Liver (tissue), 8 donors: ENCODE measurements at regions not wholly inside any gene's neighbourhood (a gene's known extent, or its start where the extent isn't known, plus 50 kb on each side); places are given as distances from the start of the nearest gene placed in this dataset.

Experiments used
- DNase-seq: peaks from one replicate; pipeline ENCODE4 v3.0.0-alpha.2; 2017; ENCODE audit warnings: low spot score
- H3K27ac ChIP-seq, 2 donors: one replicate each; pipeline ENCODE4 v1.7.0; 2013; ENCODE audit warnings: inconsistent platforms in 2 of 2, low read length in 2 of 2, control low read depth in 1 of 2, low read depth in 1 of 2, mild to moderate bottlenecking in 1 of 2
- H3K27me3 ChIP-seq, 4 donors: one replicate each; pipeline versions ENCODE4 v1.6.1 to v1.7.0; 2013; ENCODE audit warnings: low read length in 3 of 4, inconsistent platforms in 1 of 4, mild to moderate bottlenecking in 1 of 4, moderate library complexity in 1 of 4; ENCODE audit not compliant: control insufficient read depth in 4 of 4, insufficient read depth in 4 of 4
- H3K36me3 ChIP-seq, 4 donors: one replicate each; pipeline versions ENCODE4 v1.6.1 to v1.7.0; 2013; ENCODE audit warnings: low read length in 3 of 4, mild to moderate bottlenecking in 3 of 4, low read depth in 1 of 4, moderate library complexity in 1 of 4; ENCODE audit not compliant: control insufficient read depth in 4 of 4, insufficient read depth in 3 of 4
- H3K4me1 ChIP-seq, 4 donors: one replicate each; pipeline versions ENCODE4 v1.6.1 to v1.7.0; 2013; ENCODE audit warnings: low read length in 3 of 4, mild to moderate bottlenecking in 3 of 4, moderate library complexity in 1 of 4; ENCODE audit not compliant: control insufficient read depth in 4 of 4, insufficient read depth in 4 of 4
- H3K4me3 ChIP-seq, 3 donors: one replicate each; pipeline versions ENCODE4 v1.6.1 to v1.7.0; 2013; ENCODE audit warnings: low read length in 3 of 3, control low read depth in 1 of 3, low read depth in 1 of 3, mild to moderate bottlenecking in 1 of 3
- H3K9ac ChIP-seq, 2 donors: one replicate each; pipeline ENCODE4 v1.7.0; 2013; ENCODE audit warnings: low read length in 2 of 2, mild to moderate bottlenecking in 2 of 2, moderate library complexity in 2 of 2, control low read depth in 1 of 2, low read depth in 1 of 2
- H3K9me3 ChIP-seq, 4 donors: one replicate each; pipeline versions ENCODE4 v1.6.1 to v1.7.0; 2013; ENCODE audit warnings: low read length in 3 of 4; ENCODE audit not compliant: control insufficient read depth in 4 of 4
- EGR1 ChIP-seq, 2 donors: IDR thresholded peaks; 2 replicates each; pipeline ENCODE4 v1.6.1; 2016 to 2018; ENCODE audit warnings: antibody characterized with exemption in 2 of 2, low read depth in 2 of 2
- FOXA1 ChIP-seq: IDR thresholded peaks from 2 replicates; pipeline ENCODE4 v1.6.1; 2016; ENCODE audit warnings: antibody characterized with exemption
- FOXA2 ChIP-seq: IDR thresholded peaks from 2 replicates; pipeline ENCODE4 v1.6.1; 2016; ENCODE audit warnings: antibody characterized with exemption
- GABPA ChIP-seq, 2 donors: IDR thresholded peaks in 1 of 2; conservative IDR thresholded peaks in 1 of 2; 2 replicates each; pipeline ENCODE4 v1.6.1; 2016; ENCODE audit warnings: antibody characterized with exemption in 2 of 2, mild to moderate bottlenecking in 1 of 2, moderate library complexity in 1 of 2
- HNF4A ChIP-seq, 2 donors: conservative IDR thresholded peaks; 2 replicates each; pipeline ENCODE4 v1.6.1; 2016; ENCODE audit warnings: antibody characterized with exemption in 2 of 2, mild to moderate bottlenecking in 2 of 2
- HNF4G ChIP-seq: IDR thresholded peaks from 2 replicates; pipeline ENCODE4 v1.6.1; 2016; ENCODE audit warnings: antibody characterized with exemption
- JUND ChIP-seq, 2 donors: IDR thresholded peaks; 2 replicates each; pipeline ENCODE4 v1.6.1; 2016; ENCODE audit warnings: antibody characterized with exemption in 2 of 2
- NR2F2 ChIP-seq: IDR thresholded peaks from 2 replicates; pipeline ENCODE4 v1.6.1; 2016; ENCODE audit warnings: antibody characterized with exemption
- RAD21 ChIP-seq, 2 donors: IDR thresholded peaks; 2 replicates each; pipeline ENCODE4 v1.6.1; 2016; ENCODE audit warnings: antibody characterized with exemption in 2 of 2, mild to moderate bottlenecking in 2 of 2
- RXRA ChIP-seq, 2 donors: IDR thresholded peaks; 2 replicates each; pipeline ENCODE4 v1.6.1; 2017 to 2018; ENCODE audit warnings: antibody characterized with exemption in 2 of 2, mild to moderate bottlenecking in 1 of 2
- SP1 ChIP-seq: IDR thresholded peaks from 2 replicates; pipeline ENCODE4 v1.6.1; 2018; ENCODE audit warnings: antibody characterized with exemption, mild to moderate bottlenecking
- TAF1 ChIP-seq: conservative IDR thresholded peaks from 2 replicates; pipeline ENCODE4 v1.6.1; 2016; ENCODE audit warnings: antibody characterized with exemption, mild to moderate bottlenecking
- YY1 ChIP-seq: IDR thresholded peaks from 2 replicates; pipeline ENCODE4 v1.6.1; 2016; ENCODE audit warnings: antibody characterized with exemption, mild to moderate bottlenecking
- WGBS: extraction: QIAGEN DNeasy Blood & Tissue Kit; methylation state at CpG from one replicate; pipeline ENCODE4 v1.1.7; 2013; 5-methylcytosine and 5-hydroxymethylcytosine counted together
- TF ChIP-seq, protein P1 (sequence below): fragments of 150-350 bp; IDR thresholded peaks from 2 replicates; pipeline ENCODE4 v1.5.1; 2017; ENCODE audit warnings: improper control_type of control experiment, low read depth, low read length; ENCODE audit not compliant: missing input control
- TF ChIP-seq, protein P2 (sequence below): IDR thresholded peaks from 2 replicates; pipeline ENCODE4 v1.6.1; 2016; ENCODE audit warnings: antibody characterized with exemption
- TF ChIP-seq, protein P3 (sequence below): IDR thresholded peaks from 2 replicates; pipeline ENCODE4 v1.6.1; 2016; ENCODE audit warnings: antibody characterized with exemption
- TF ChIP-seq, protein P4 (sequence below): IDR thresholded peaks from 2 replicates; pipeline ENCODE4 v1.6.1; 2016; ENCODE audit warnings: antibody characterized with exemption, mild to moderate bottlenecking
- TF ChIP-seq, protein P5 (sequence below): IDR thresholded peaks from 2 replicates; pipeline ENCODE4 v1.6.1; 2016; ENCODE audit warnings: antibody characterized with exemption
- donor health status: healthy.
- donor health status: healthy.
- donor health status: healthy.
- donor health status: healthy.
- donor health status: healthy.

DNA sequence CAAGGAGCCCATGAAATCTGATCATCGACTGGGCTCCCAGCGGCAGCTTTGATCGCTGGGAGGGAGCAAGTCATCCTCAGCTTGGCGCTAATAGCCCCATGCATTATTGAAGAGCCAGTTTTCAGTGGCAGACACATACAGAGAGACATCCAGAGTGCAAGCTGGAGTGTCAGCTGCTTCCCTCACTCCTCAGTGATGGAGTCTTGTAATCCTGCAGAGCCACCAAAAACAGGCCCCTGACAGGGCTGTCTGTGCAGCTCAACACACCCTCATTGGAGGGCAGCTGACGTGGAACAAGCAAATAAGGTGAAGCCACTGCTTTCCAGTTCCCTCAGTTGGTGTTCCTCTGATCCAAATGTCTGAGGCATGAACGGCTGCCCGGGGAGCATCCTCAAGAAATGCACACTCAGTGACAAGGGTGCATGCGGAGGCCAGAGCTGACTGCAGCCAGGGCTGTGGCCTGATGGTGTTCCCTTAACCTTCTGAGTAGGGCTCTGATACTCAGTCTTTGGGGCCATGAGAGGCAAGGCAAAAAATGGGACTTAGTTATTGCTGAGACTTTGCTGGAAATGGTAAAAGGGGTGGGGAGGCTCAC is 97.4 kb downstream of the RHOB start:
- Histone ChIP-seq H3K27me3 (no peaks in the 10 kb centered on the region), H3K9me3 (no peaks in the 10 kb centered on the region), H3K36me3 (no peaks in the 10 kb centered on the region), H3K4me1 (peaks cover 11 to 21% (median 16%) of the 10 kb centered on the region in 4 donors), H3K4me3 (no peak overlapping the region), H3K9ac (no peak overlapping the region), H3K27ac (no peak overlapping the region)
- 97% methylated on average over 8 of the region's 8 CpGs for WGBS
- no peak for TF ChIP-seq EGR1 (IDR thresholded peaks at IDR 0.05; ENCODE audit: low read depth in 2 of 2)
- no peak for TF ChIP-seq GABPA (IDR thresholded peaks at IDR 0.05 in 1 of 2, conservative IDR thresholded peaks at IDR 0.05 in 1 of 2)
- TF ChIP-seq, protein P1, sequence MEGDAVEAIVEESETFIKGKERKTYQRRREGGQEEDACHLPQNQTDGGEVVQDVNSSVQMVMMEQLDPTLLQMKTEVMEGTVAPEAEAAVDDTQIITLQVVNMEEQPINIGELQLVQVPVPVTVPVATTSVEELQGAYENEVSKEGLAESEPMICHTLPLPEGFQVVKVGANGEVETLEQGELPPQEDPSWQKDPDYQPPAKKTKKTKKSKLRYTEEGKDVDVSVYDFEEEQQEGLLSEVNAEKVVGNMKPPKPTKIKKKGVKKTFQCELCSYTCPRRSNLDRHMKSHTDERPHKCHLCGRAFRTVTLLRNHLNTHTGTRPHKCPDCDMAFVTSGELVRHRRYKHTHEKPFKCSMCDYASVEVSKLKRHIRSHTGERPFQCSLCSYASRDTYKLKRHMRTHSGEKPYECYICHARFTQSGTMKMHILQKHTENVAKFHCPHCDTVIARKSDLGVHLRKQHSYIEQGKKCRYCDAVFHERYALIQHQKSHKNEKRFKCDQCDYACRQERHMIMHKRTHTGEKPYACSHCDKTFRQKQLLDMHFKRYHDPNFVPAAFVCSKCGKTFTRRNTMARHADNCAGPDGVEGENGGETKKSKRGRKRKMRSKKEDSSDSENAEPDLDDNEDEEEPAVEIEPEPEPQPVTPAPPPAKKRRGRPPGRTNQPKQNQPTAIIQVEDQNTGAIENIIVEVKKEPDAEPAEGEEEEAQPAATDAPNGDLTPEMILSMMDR: no peak
- no peak for TF ChIP-seq HNF4G
- DNase-seq: no peak

DNA sequence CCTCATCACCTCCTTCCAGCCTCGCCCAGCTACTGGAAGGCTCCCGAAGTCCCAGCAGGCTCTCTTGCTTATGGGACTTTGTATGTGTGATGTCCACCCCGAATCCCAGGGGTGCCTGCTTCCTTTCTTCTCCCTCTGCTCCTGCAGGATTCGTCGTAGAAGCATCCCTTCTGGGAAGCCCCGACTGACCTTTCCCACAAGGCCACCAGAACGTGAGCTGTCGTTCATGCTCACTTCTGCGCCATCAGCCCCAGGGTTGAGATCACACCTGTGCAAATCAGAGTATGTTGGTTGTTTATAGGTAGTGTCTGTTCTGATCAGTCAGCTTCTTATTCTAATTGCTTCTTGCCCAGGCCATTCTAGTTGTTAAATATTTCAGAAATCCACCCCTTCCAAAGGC is 101.8 kb downstream of the HS1BP3 start:
- DNase-seq: no peak
- no peaks in the 10 kb centered on the region for H3K36me3 ChIP-seq
- no peak for TF ChIP-seq JUND (IDR thresholded peaks at IDR 0.05)
- TF ChIP-seq HNF4G: no peak
- no peak for TF ChIP-seq FOXA1
- TF ChIP-seq YY1: no peak
- TF ChIP-seq RAD21 (IDR thresholded peaks at IDR 0.05): no peak
- TF ChIP-seq TAF1: no peak
- TF ChIP-seq, protein P2, sequence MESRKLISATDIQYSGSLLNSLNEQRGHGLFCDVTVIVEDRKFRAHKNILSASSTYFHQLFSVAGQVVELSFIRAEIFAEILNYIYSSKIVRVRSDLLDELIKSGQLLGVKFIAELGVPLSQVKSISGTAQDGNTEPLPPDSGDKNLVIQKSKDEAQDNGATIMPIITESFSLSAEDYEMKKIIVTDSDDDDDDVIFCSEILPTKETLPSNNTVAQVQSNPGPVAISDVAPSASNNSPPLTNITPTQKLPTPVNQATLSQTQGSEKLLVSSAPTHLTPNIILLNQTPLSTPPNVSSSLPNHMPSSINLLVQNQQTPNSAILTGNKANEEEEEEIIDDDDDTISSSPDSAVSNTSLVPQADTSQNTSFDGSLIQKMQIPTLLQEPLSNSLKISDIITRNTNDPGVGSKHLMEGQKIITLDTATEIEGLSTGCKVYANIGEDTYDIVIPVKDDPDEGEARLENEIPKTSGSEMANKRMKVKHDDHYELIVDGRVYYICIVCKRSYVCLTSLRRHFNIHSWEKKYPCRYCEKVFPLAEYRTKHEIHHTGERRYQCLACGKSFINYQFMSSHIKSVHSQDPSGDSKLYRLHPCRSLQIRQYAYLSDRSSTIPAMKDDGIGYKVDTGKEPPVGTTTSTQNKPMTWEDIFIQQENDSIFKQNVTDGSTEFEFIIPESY: no peak
- no peak for TF ChIP-seq GABPA (IDR thresholded peaks at IDR 0.05 in 1 of 2, conservative IDR thresholded peaks at IDR 0.05 in 1 of 2)
- no peak for TF ChIP-seq FOXA2
- TF ChIP-seq, protein P1: no peak
- no peak for TF ChIP-seq SP1
- TF ChIP-seq, protein P3, sequence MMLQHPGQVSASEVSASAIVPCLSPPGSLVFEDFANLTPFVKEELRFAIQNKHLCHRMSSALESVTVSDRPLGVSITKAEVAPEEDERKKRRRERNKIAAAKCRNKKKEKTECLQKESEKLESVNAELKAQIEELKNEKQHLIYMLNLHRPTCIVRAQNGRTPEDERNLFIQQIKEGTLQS: no peak
- no peak for TF ChIP-seq RXRA (IDR thresholded peaks at IDR 0.05)
- TF ChIP-seq HNF4A (conservative IDR thresholded peaks at IDR 0.05): no peak
- TF ChIP-seq, protein P4, sequence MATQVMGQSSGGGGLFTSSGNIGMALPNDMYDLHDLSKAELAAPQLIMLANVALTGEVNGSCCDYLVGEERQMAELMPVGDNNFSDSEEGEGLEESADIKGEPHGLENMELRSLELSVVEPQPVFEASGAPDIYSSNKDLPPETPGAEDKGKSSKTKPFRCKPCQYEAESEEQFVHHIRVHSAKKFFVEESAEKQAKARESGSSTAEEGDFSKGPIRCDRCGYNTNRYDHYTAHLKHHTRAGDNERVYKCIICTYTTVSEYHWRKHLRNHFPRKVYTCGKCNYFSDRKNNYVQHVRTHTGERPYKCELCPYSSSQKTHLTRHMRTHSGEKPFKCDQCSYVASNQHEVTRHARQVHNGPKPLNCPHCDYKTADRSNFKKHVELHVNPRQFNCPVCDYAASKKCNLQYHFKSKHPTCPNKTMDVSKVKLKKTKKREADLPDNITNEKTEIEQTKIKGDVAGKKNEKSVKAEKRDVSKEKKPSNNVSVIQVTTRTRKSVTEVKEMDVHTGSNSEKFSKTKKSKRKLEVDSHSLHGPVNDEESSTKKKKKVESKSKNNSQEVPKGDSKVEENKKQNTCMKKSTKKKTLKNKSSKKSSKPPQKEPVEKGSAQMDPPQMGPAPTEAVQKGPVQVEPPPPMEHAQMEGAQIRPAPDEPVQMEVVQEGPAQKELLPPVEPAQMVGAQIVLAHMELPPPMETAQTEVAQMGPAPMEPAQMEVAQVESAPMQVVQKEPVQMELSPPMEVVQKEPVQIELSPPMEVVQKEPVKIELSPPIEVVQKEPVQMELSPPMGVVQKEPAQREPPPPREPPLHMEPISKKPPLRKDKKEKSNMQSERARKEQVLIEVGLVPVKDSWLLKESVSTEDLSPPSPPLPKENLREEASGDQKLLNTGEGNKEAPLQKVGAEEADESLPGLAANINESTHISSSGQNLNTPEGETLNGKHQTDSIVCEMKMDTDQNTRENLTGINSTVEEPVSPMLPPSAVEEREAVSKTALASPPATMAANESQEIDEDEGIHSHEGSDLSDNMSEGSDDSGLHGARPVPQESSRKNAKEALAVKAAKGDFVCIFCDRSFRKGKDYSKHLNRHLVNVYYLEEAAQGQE: no peak
- TF ChIP-seq EGR1 (IDR thresholded peaks at IDR 0.05; ENCODE audit: low read depth in 2 of 2): no peak
- TF ChIP-seq NR2F2: no peak
- TF ChIP-seq, protein P5, sequence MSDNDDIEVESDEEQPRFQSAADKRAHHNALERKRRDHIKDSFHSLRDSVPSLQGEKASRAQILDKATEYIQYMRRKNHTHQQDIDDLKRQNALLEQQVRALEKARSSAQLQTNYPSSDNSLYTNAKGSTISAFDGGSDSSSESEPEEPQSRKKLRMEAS: no peak
- no peak overlapping the region for H3K4me3 ChIP-seq
- no peaks in the 10 kb centered on the region for H3K27me3 ChIP-seq
- H3K9ac ChIP-seq: no peak overlapping the region
- no peak overlapping the region for H3K27ac ChIP-seq
- H3K9me3 ChIP-seq: no peaks in the 10 kb centered on the region
- H3K4me1 ChIP-seq: peaks cover 0 to 3% (median 1%) of the 10 kb centered on the region in 4 donors
- WGBS: 93% methylated on average over 9 of the region's 9 CpGs
